ENCODE measurements at regions not wholly inside any gene's neighbourhood (a gene's known extent, or its start where the extent isn't known, plus 50 kb on each side); places are given as distances from the start of the nearest gene placed in this dataset.
"Not testable (repeated sequence)": the region's sequence is repeated elsewhere in the genome, so short reads cannot be mapped to it uniquely, and the experiment has no call there.

GRCh38 chr10:7026818-7027217 is 384.0 kb downstream of the SFMBT2 start:
- no peak for DNase-seq

- no peak for DNase-seq
These were observed 385.5 kb downstream of the SFMBT2 start for GRCh38 chr10:7025296-7025695.

- DNase-seq = no peak
These were observed 395.4 kb downstream of the SFMBT2 start for GRCh38 chr10:7015457-7015856.

- DNase-seq = no peak
These were observed 396.1 kb downstream of the SFMBT2 start for GRCh38 chr10:7014721-7015120.

- no peak for DNase-seq
These were observed 398.8 kb downstream of the SFMBT2 start for GRCh38 chr10:7011994-7012393.

- no peak for DNase-seq
These were observed 402.2 kb downstream of the SFMBT2 start for GRCh38 chr10:7008645-7009044.

- DNase-seq = no peak
These were observed 403.1 kb downstream of the SFMBT2 start for GRCh38 chr10:7007600-7008190.

GRCh38 chr10:7006566-7006965 is 404.3 kb downstream of the SFMBT2 start:
- no peak for DNase-seq

- no peak for DNase-seq
These were observed 406.9 kb downstream of the SFMBT2 start for GRCh38 chr10:7003831-7004395.

GRCh38 chr10:7000061-7000460 is 410.8 kb downstream of the SFMBT2 start:
- no peak for DNase-seq

- DNase-seq = no peak
These were observed 411.5 kb downstream of the SFMBT2 start for GRCh38 chr10:6999232-6999925.

- DNase-seq = no peak
These were observed 413.3 kb downstream of the SFMBT2 start for GRCh38 chr10:6997509-6997908.

GRCh38 chr10:6996431-6996830 is 414.4 kb downstream of the SFMBT2 start:
- DNase-seq = no peak

- DNase-seq = no peak
These were observed 415.0 kb downstream of the SFMBT2 start for GRCh38 chr10:6995831-6996230.

GRCh38 chr10:6995341-6995740 is 415.3 kb upstream of the PRKCQ start:
- DNase-seq = no peak

- DNase-seq = no peak
These were observed 410.8 kb upstream of the PRKCQ start for GRCh38 chr10:6990891-6991290.

GRCh38 chr10:6988654-6989053 is 408.6 kb upstream of the PRKCQ start:
- no peak for DNase-seq

- no peak for DNase-seq
These were observed 407.5 kb upstream of the PRKCQ start for GRCh38 chr10:6987536-6987945.

- no peak for DNase-seq
These were observed 406.9 kb upstream of the PRKCQ start for GRCh38 chr10:6986927-6987326.

- no peak for DNase-seq
These were observed 405.6 kb upstream of the PRKCQ start for GRCh38 chr10:6985644-6986043.

GRCh38 chr10:6984971-6985370 is 404.9 kb upstream of the PRKCQ start:
- no peak for DNase-seq

- DNase-seq = not testable (repeated sequence)
These were observed 403.9 kb upstream of the PRKCQ start for GRCh38 chr10:6984016-6984415.

- DNase-seq = no peak
These were observed 400.3 kb upstream of the PRKCQ start for GRCh38 chr10:6980353-6980752.

GRCh38 chr10:6979371-6979770 is 399.3 kb upstream of the PRKCQ start:
- DNase-seq = no peak

GRCh38 chr10:6978187-6978627 is 398.1 kb upstream of the PRKCQ start:
- DNase-seq = no peak

All from NCI-H774 (cell line).